GM12878 (cell line): ENCODE measurements at regions not wholly inside any gene's neighbourhood (a gene's known extent, or its start where the extent isn't known, plus 50 kb on each side); places are given as distances from the start of the nearest gene placed in this dataset.

Source experiments
- ATAC-seq: fragments of 200-7000 bp; cut with Tn5 transposase; 3 replicates; pipeline ENCODE4 v1.9.1; 2020; ENCODE audit warnings: mild to moderate bottlenecking, moderate library complexity
- BruUV-seq: library from RNA; stranded (reverse); fragments of 400-500 nt; replicated peaks from 2 replicates; lab custom pipeline; 2021; lab: Mats Ljungman, UMichigan
- CTCF ChIA-PET: fragments of 300-600 bp; sonication (Branson Sonifier 250); formaldehyde crosslinking; extraction: SDS; loops from one replicate; lab custom pipeline; 2021; ENCODE audit warnings: inconsistent platforms; lab: Yijun Ruan, JAX
- POLR2A ChIA-PET: fragments of 350-600 bp; formaldehyde crosslinking; extraction: SDS; loops from one replicate; lab custom pipeline; 2021; ENCODE audit warnings: inconsistent platforms; lab: Charles Lee
- RAD21 ChIA-PET: fragments of 300-600 bp; sonication (Branson Sonifier 250); formaldehyde crosslinking; loops from one replicate; lab custom pipeline; 2023; ENCODE audit warnings: antibody characterized with exemption; ENCODE audit not compliant: unreplicated experiment; lab: Charles Lee
- SMC1A ChIA-PET: fragments of 300-600 bp; sonication (Branson Sonifier 250); formaldehyde crosslinking; loops from one replicate; lab custom pipeline; 2023; ENCODE audit not compliant: unreplicated experiment, uncharacterized antibody; lab: Charles Lee
- DNase-seq: peaks from one replicate; pipeline ENCODE4 v3.0.0-alpha.2; 2011; ENCODE audit warnings: low read depth, low spot score
- FAIRE-seq: peaks from 3 replicates; lab custom pipeline; 2011; peaks lifted over from hg19 to GRCh38; lab: Jason Lieb, UNC
- H2AFZ ChIP-seq: 2 replicates; pipeline ENCODE4 v1.6.0; 2011; ENCODE audit warnings: low read depth, low read length, control low read depth; ENCODE audit not compliant: control insufficient read depth
- H3K27ac ChIP-seq: 2 replicates; pipeline ENCODE4 v1.5.1; 2011; ENCODE audit warnings: control low read depth; ENCODE audit not compliant: control insufficient read depth, insufficient read depth
- H3K27me3 ChIP-seq, 2 experiments: replicated peaks in 1 of 2; 2 replicates each; pipeline versions ENCODE4 v1.6.0 to v1.6.1; 2011; ENCODE audit warnings: low read length in 1 of 2; ENCODE audit not compliant: control insufficient read depth in 2 of 2, insufficient read depth in 2 of 2
- H3K36me3 ChIP-seq, 2 experiments: 2 replicates each; pipeline ENCODE4 v1.5.1; 2011; ENCODE audit warnings: low read length in 1 of 2; ENCODE audit not compliant: control insufficient read depth in 2 of 2, insufficient read depth in 2 of 2
- H3K4me1 ChIP-seq: 2 replicates; pipeline ENCODE4 v1.6.1; 2011; ENCODE audit warnings: mild to moderate bottlenecking, low read length, moderate library complexity, mixed read lengths; ENCODE audit not compliant: control insufficient read depth, insufficient read depth
- H3K4me2 ChIP-seq: 2 replicates; pipeline ENCODE4 v1.6.0; 2011; ENCODE audit warnings: control low read depth; ENCODE audit not compliant: control insufficient read depth, insufficient read depth
- H3K4me3 ChIP-seq: fragments of 200-600 bp; sonication (generic); 2 replicates; pipeline ENCODE4 v1.5.1; 2016
- H3K79me2 ChIP-seq: 2 replicates; pipeline ENCODE4 v1.6.0; 2011; ENCODE audit warnings: low read length; ENCODE audit not compliant: control insufficient read depth, insufficient read depth
- H3K9ac ChIP-seq: 2 replicates; pipeline ENCODE4 v1.8.0; 2011; ENCODE audit warnings: low read length, control low read depth, mixed read lengths; ENCODE audit not compliant: control insufficient read depth, insufficient read depth
- H3K9me3 ChIP-seq: replicated peaks from 3 replicates; pipeline ENCODE4 v1.5.1; 2011; ENCODE audit warnings: mild to moderate bottlenecking, low read length; ENCODE audit not compliant: control insufficient read depth, insufficient read depth
- H4K20me1 ChIP-seq: 2 replicates; pipeline ENCODE4 v1.6.0; 2011; ENCODE audit not compliant: control insufficient read depth, insufficient read depth
- BACH1 ChIP-seq: fragments of 450-650 bp; IDR thresholded peaks from 2 replicates; pipeline ENCODE4 v1.6.1; 2017; ENCODE audit warnings: mild to moderate bottlenecking, borderline replicate concordance
- BCL11A ChIP-seq: IDR thresholded peaks from 2 replicates; pipeline ENCODE4 v1.6.1; 2011; ENCODE audit warnings: low read depth, low read length
- CEBPZ ChIP-seq: fragments of 150-350 bp; IDR thresholded peaks from 2 replicates; pipeline ENCODE4 v1.6.1; 2016; ENCODE audit warnings: low read depth, low read length
- CTCF ChIP-seq, 3 experiments: IDR thresholded peaks in 2 of 3; conservative IDR thresholded peaks in 1 of 3; 2 replicates each; pipeline ENCODE4 v1.5.1; 2011; ENCODE audit warnings: low read depth in 3 of 3, low read length in 3 of 3, mild to moderate bottlenecking in 3 of 3, control low read depth in 2 of 3, moderate library complexity in 2 of 3, inconsistent platforms in 1 of 3, mixed read lengths in 1 of 3; ENCODE audit not compliant: control insufficient read depth in 2 of 3, insufficient read depth in 1 of 3; ENCODE audit errors: extremely low read depth in 1 of 3
- KAT2A ChIP-seq: conservative IDR thresholded peaks from 2 replicates; pipeline ENCODE4 v1.6.1; 2011; ENCODE audit warnings: low read depth, low read length; ENCODE audit not compliant: control insufficient read depth
- RBBP5 ChIP-seq: fragments of 200-600 bp; sonication (generic); conservative IDR thresholded peaks from 2 replicates; pipeline ENCODE4 v1.6.1; 2016
- RCOR1 ChIP-seq: conservative IDR thresholded peaks from 2 replicates; pipeline ENCODE4 v1.6.1; 2012; ENCODE audit warnings: low read depth, low read length, improper control_type of control experiment
- RELB ChIP-seq: fragments of 450-650 bp; IDR thresholded peaks from 2 replicates; pipeline ENCODE4 v1.6.1; 2017; ENCODE audit warnings: low read depth, mild to moderate bottlenecking, moderate library complexity
- SMARCA5 ChIP-seq: fragments of 450-650 bp; IDR thresholded peaks from 2 replicates; pipeline ENCODE4 v1.6.1; 2017; ENCODE audit warnings: mild to moderate bottlenecking
- SUZ12 ChIP-seq: fragments of 200-600 bp; sonication (generic); IDR thresholded peaks from one replicate; pipeline ENCODE4 v1.6.1; 2018; ENCODE audit warnings: antibody characterized with exemption, mild to moderate bottlenecking; ENCODE audit not compliant: unreplicated experiment
- TBL1XR1 ChIP-seq: IDR thresholded peaks from 2 replicates; pipeline ENCODE4 v1.6.1; 2012; ENCODE audit warnings: low read depth, low read length, improper control_type of control experiment
- YY1 ChIP-seq: IDR thresholded peaks from 2 replicates; pipeline ENCODE4 v1.6.1; 2011; ENCODE audit warnings: low read depth, mild to moderate bottlenecking, low read length
- WGBS: methylation state at CpG from one replicate; pipeline ENCODE4 v1.1.6; 2016; ENCODE audit warnings: low lambda C conversion rate; ENCODE audit not compliant: insufficient replicate concordance, insufficient coverage; ENCODE audit errors: missing lambda C conversion rate; 5-methylcytosine and 5-hydroxymethylcytosine counted together
- in situ Hi-C: fragments of 300-500 bp; cut with MboI; formaldehyde crosslinking; loops from 9 replicates; pipeline ENCODE4 v1.14.3; 2018; ENCODE audit warnings: mixed read lengths
- intact Hi-C: fragments of 100-400 bp; cut with micrococcal nuclease; formaldehyde crosslinking; loops from one replicate; pipeline ENCODE4 v1.14.2; 2022; ENCODE audit not compliant: unreplicated experiment

- no peak for TF ChIP-seq CTCF (IDR thresholded peaks at IDR 0.05 in 2 of 3, conservative IDR thresholded peaks at IDR 0.05 in 1 of 3; ENCODE audit: control insufficient read depth in 2 of 3, extremely low read depth in 1 of 3, insufficient read depth in 1 of 3, low read depth in 3 of 3, low read length in 3 of 3)
- no peak for TF ChIP-seq BCL11A
- TF ChIP-seq, all 136 proteins: peak for 0
These were observed 293.3 kb upstream of the TBL1XR1 start (continued) for GRCh38 chr3:177490626-177491025.

GRCh38 chr3:177491296-177492032 lies 294.2 kb upstream of the TBL1XR1 start:
- ChIA-PET SMC1A (interaction anchor here (0.8 kb wide), 1 partner anchor 103 kb away, joined by 3 read pairs; no protein-coding TSS in a partner anchor), RAD21 (no interaction called here), POLR2A (no interaction called here), CTCF (interaction anchor here (0.5 to 0.6 kb wide), 2 partner anchors 60 to 898 kb away, joined by 3 to 4 read pairs; no protein-coding TSS in a partner anchor)
- no peak overlapping the region for H3K9ac ChIP-seq
- H3K4me2 ChIP-seq, result no peak overlapping the region
- no peak overlapping the region for H2AFZ ChIP-seq
- H3K79me2 ChIP-seq, result no peaks in the 10 kb centered on the region
- peaks cover 0 to 3% of the 10 kb centered on the region in 2 experiments; a peak in 1 of 4 replicates for H3K27me3 ChIP-seq
- H3K36me3 ChIP-seq, result no peaks in the 10 kb centered on the region
- no TSS peak for BruUV-seq
- no peak overlapping the region for H3K27ac ChIP-seq
- H3K9me3 ChIP-seq, result no peaks in the 10 kb centered on the region
- H3K4me3 ChIP-seq, result no peak overlapping the region
- no peaks in the 10 kb centered on the region for H3K4me1 ChIP-seq
- in situ Hi-C loops, result no loop called here
- no peaks in the 10 kb centered on the region for H4K20me1 ChIP-seq
- intact Hi-C loops, result no loop called here
- WGBS, result 43% methylated on average over 7 of the region's 7 CpGs
- no peak for FAIRE-seq
- no peak for ATAC-seq
- TF ChIP-seq SMARCA5, result no peak
- no peak for TF ChIP-seq SUZ12
- TF ChIP-seq BACH1, result no peak
- no peak for TF ChIP-seq TBL1XR1
- no peak for TF ChIP-seq YY1
- no peak for TF ChIP-seq RBBP5
- no peak for TF ChIP-seq KAT2A
- no peak for TF ChIP-seq CEBPZ
- TF ChIP-seq RELB, result no peak
- TF ChIP-seq RCOR1, result no peak
- DNase-seq, result no peak
